Pancreas (tissue), 10 donors: ENCODE measurements at regions not wholly inside any gene's neighbourhood (a gene's known extent, or its start where the extent isn't known, plus 50 kb on each side); places are given as distances from the start of the nearest gene placed in this dataset.

Experiments used
- ATAC-seq, 4 donors: fragments of 200-7000 bp; cut with Tn5 transposase; one replicate each; pipeline versions ENCODE4 v1.8.0 to v1.9.1; 2020; ENCODE audit warnings: mild to moderate bottlenecking in 4 of 4, moderate library complexity in 4 of 4
- DNase-seq, 6 donors: peaks; one replicate each; pipeline ENCODE4 v3.0.0-alpha.2; 2020
- FAIRE-seq: peaks from 2 replicates; lab custom pipeline; 2012; peaks lifted over from hg19 to GRCh38; lab: Jason Lieb, UNC
- H3K27ac ChIP-seq, 4 donors: fragments of 200-600 bp; sonication (generic); 1 replicate in 3 of 4; 2 replicates in 1 of 4; pipeline versions ENCODE4 v1.5.0 to v1.8.0; 2020
- H3K27me3 ChIP-seq, 4 donors: fragments of 200-600 bp; one replicate each; pipeline ENCODE4 v1.8.0; 2021
- H3K36me3 ChIP-seq, 3 donors: fragments of 200-600 bp; sonication (generic) in 1 of 3; one replicate each; pipeline versions ENCODE4 v1.5.0 to v1.8.0; 2020 to 2021
- H3K4me1 ChIP-seq, 3 donors: fragments of 200-600 bp; one replicate each; pipeline ENCODE4 v1.8.0; 2021
- H3K4me3 ChIP-seq, 4 donors: fragments of 200-600 bp; sonication (generic) in 2 of 4; one replicate each; pipeline versions ENCODE4 v1.5.0 to v1.8.0; 2020 to 2021
- H3K9me3 ChIP-seq, 4 donors: fragments of 200-600 bp; one replicate each; pipeline ENCODE4 v1.8.0; 2021
- CTCF ChIP-seq, 4 donors: fragments of 200-600 bp; sonication (generic) in 3 of 4; IDR thresholded peaks; one replicate each; pipeline versions ENCODE4 v1.5.0 to v1.8.0; 2021; ENCODE audit warnings: antibody characterized with exemption in 4 of 4
- WGBS, 2 donors: extraction: QIAGEN DNeasy Blood & Tissue Kit; methylation state at CpG; one replicate each; pipeline ENCODE4 v1.1.7; 2013; 5-methylcytosine and 5-hydroxymethylcytosine counted together
- intact Hi-C, 3 donors: fragments of 100-400 bp; cut with DNase I; formaldehyde crosslinking; loops; one replicate each; pipeline versions ENCODE4 v1.11.1 to v1.14.2; 2022
- donor health status: healthy with polysubstance abuse.
- donor health status: DM: no; HTN: no; CAD: no; lungs with moderate emphysema.
- donor health status: DM: no; HTN: no; CAD: no.
- donor health status: control.
- donor health status: control.
- donor health status: Bipolar disorder and iron deficiency.
- donor health status: DM: yes; HTN: yes; CAD: no.
- donor health status: DM: no; HTN: no; CAD: no.
- donor health status: DM: no; HTN: no; CAD: no.
- donor health status: DM: yes; HTN: yes; CAD: no.

GRCh38 chr6:137424251-137424650, 69.9 kb downstream of the OLIG3 start:
- H3K4me1 ChIP-seq = no peaks in the 10 kb centered on the region
- TF ChIP-seq CTCF (IDR thresholded peaks at IDR 0.05) = no peak
- no peaks in the 10 kb centered on the region for H3K9me3 ChIP-seq
- H3K27ac ChIP-seq = no peak overlapping the region
- ATAC-seq (no peak), DNase-seq (no peak), FAIRE-seq (no peak)
- intact Hi-C loops = no loop called here
- no peak overlapping the region for H3K4me3 ChIP-seq
- H3K27me3 ChIP-seq = no peaks in the 10 kb centered on the region
- no peaks in the 10 kb centered on the region for H3K36me3 ChIP-seq
- 70 to 77% methylated on average over 3 of the region's 3 CpGs for WGBS, 2 donors

GRCh38 chr6:137423451-137424168, 70.6 kb downstream of the OLIG3 start:
- Histone ChIP-seq H3K9me3 (no peaks in the 10 kb centered on the region), H3K4me1 (no peaks in the 10 kb centered on the region), H3K27ac (no peak overlapping the region), H3K36me3 (no peaks in the 10 kb centered on the region), H3K27me3 (no peaks in the 10 kb centered on the region), H3K4me3 (no peak overlapping the region)
- ATAC-seq (no peak), DNase-seq (no peak), FAIRE-seq (no peak)
- intact Hi-C loops = no loop called here
- WGBS, 2 donors = 71% methylated on average over 3 of the region's 3 CpGs
- no peak for TF ChIP-seq CTCF (IDR thresholded peaks at IDR 0.05)

GRCh38 chr6:137417396-137417795, 76.8 kb downstream of the OLIG3 start:
- FAIRE-seq (no peak), ATAC-seq (no peak), DNase-seq (no peak)
- H3K27me3 ChIP-seq = no peaks in the 10 kb centered on the region
- 57 to 81% methylated on average over 2 of the region's 2 CpGs for WGBS, 2 donors
- no peaks in the 10 kb centered on the region for H3K9me3 ChIP-seq
- H3K36me3 ChIP-seq = no peaks in the 10 kb centered on the region
- TF ChIP-seq CTCF (IDR thresholded peaks at IDR 0.05) = no peak
- H3K4me3 ChIP-seq = no peak overlapping the region
- intact Hi-C loops = no loop called here
- H3K27ac ChIP-seq = no peak overlapping the region
- H3K4me1 ChIP-seq = no peaks in the 10 kb centered on the region

GRCh38 chr6:137416376-137417109, 77.7 kb downstream of the OLIG3 start:
- H3K27ac ChIP-seq = no peak overlapping the region

More at GRCh38 chr6:137416376-137417109, 77.7 kb downstream of the OLIG3 start:
- no peak for ATAC-seq
- no peak for DNase-seq
- Histone ChIP-seq H3K4me3 (no peak overlapping the region), H3K9me3 (no peaks in the 10 kb centered on the region), H3K4me1 (no peaks in the 10 kb centered on the region), H3K27me3 (peaks cover 0 to 5% (median 0%) of the 10 kb centered on the region in 4 donors), H3K36me3 (no peaks in the 10 kb centered on the region)
- no peak for FAIRE-seq
- 73 to 85% methylated on average over 9 of the region's 9 CpGs for WGBS, 2 donors
- intact Hi-C loops = no loop called here
- TF ChIP-seq CTCF (IDR thresholded peaks at IDR 0.05) = no peak
